ENCODE measurements at regions not wholly inside any gene's neighbourhood (a gene's known extent, or its start where the extent isn't known, plus 50 kb on each side); places are given as distances from the start of the nearest gene placed in this dataset.

- ATAC-seq (replicated peaks in 1 of 2) = no peak
- H3K36me3 Mint-ChIP-seq (ENCODE audit: insufficient read depth in 2 of 2) = no peaks in the 10 kb centered on the region
- no peak overlapping the region for H3K4me3 Mint-ChIP-seq
- no peak overlapping the region for H3K27ac Mint-ChIP-seq
- no peak for DNase-seq
- peaks cover 4% of the 10 kb centered on the region for H3K27me3 Mint-ChIP-seq (ENCODE audit: low read depth)
- H3K9me3 Mint-ChIP-seq = no peaks in the 10 kb centered on the region
- peaks cover 38% of the 10 kb centered on the region for H3K4me1 Mint-ChIP-seq (ENCODE audit: low read depth)
Measured at GRCh38 chr14:98956661-98957060, 315.3 kb downstream of the BCL11B start.

- peaks cover 4% of the 10 kb centered on the region for H3K27me3 Mint-ChIP-seq (ENCODE audit: low read depth)
Measured at GRCh38 chr14:98957211-98958047, 314.6 kb downstream of the BCL11B start.

GRCh38 chr14:98958048-98958631 is 313.9 kb downstream of the BCL11B start:
- Mint-ChIP-seq H3K27me3 (ENCODE audit: low read depth) (peaks cover 4% of the 10 kb centered on the region), H3K27ac (no peak overlapping the region), H3K4me3 (no peak overlapping the region), H3K4me1 (ENCODE audit: low read depth) (peaks cover 25% of the 10 kb centered on the region), H3K9me3 (no peaks in the 10 kb centered on the region), H3K36me3 (ENCODE audit: insufficient read depth in 2 of 2) (no peaks in the 10 kb centered on the region)
- DNase-seq = no peak
- ATAC-seq (replicated peaks in 1 of 2) = no peak

More at GRCh38 chr14:98957211-98958047, 314.6 kb downstream of the BCL11B start:
- no peak overlapping the region for H3K27ac Mint-ChIP-seq
- H3K36me3 Mint-ChIP-seq (ENCODE audit: insufficient read depth in 2 of 2) = no peaks in the 10 kb centered on the region
- H3K9me3 Mint-ChIP-seq = no peaks in the 10 kb centered on the region
- no peak for ATAC-seq (replicated peaks in 1 of 2)
- DNase-seq = no peak
- no peak overlapping the region for H3K4me3 Mint-ChIP-seq
- H3K4me1 Mint-ChIP-seq (ENCODE audit: low read depth) = peaks cover 32% of the 10 kb centered on the region

- H3K27ac Mint-ChIP-seq = no peak overlapping the region
- peaks cover 4% of the 10 kb centered on the region for H3K27me3 Mint-ChIP-seq (ENCODE audit: low read depth)
- H3K4me1 Mint-ChIP-seq (ENCODE audit: low read depth) = peaks cover 24% of the 10 kb centered on the region
- no peak overlapping the region for H3K4me3 Mint-ChIP-seq
- H3K9me3 Mint-ChIP-seq = no peaks in the 10 kb centered on the region
- no peaks in the 10 kb centered on the region for H3K36me3 Mint-ChIP-seq (ENCODE audit: insufficient read depth in 2 of 2)
- no peak for ATAC-seq (replicated peaks in 1 of 2)
- no peak for DNase-seq
Measured at GRCh38 chr14:98958632-98959031, 313.4 kb downstream of the BCL11B start.

- Mint-ChIP-seq H3K27ac (no peak overlapping the region), H3K9me3 (no peaks in the 10 kb centered on the region), H3K36me3 (ENCODE audit: insufficient read depth in 2 of 2) (no peaks in the 10 kb centered on the region), H3K27me3 (ENCODE audit: low read depth) (peaks cover 4% of the 10 kb centered on the region), H3K4me3 (no peak overlapping the region), H3K4me1 (ENCODE audit: low read depth) (peaks cover 32% of the 10 kb centered on the region)
- no peak for DNase-seq
- no peak for ATAC-seq (replicated peaks in 1 of 2)
Measured at GRCh38 chr14:98959410-98959809, 312.6 kb downstream of the BCL11B start.

- Mint-ChIP-seq H3K4me1 (ENCODE audit: low read depth) (peaks cover 39% of the 10 kb centered on the region), H3K36me3 (ENCODE audit: insufficient read depth in 2 of 2) (no peaks in the 10 kb centered on the region), H3K27me3 (ENCODE audit: low read depth) (peaks cover 9% of the 10 kb centered on the region), H3K4me3 (no peak overlapping the region), H3K27ac (no peak overlapping the region), H3K9me3 (no peaks in the 10 kb centered on the region)
- no peak for ATAC-seq (replicated peaks in 1 of 2)
- no peak for DNase-seq
Measured at GRCh38 chr14:98959958-98960616, 311.9 kb downstream of the BCL11B start.

GRCh38 chr14:98960617-98961013 is 311.4 kb downstream of the BCL11B start:
- Mint-ChIP-seq H3K4me1 (ENCODE audit: low read depth) (peaks cover 44% of the 10 kb centered on the region), H3K36me3 (ENCODE audit: insufficient read depth in 2 of 2) (no peaks in the 10 kb centered on the region), H3K27me3 (ENCODE audit: low read depth) (peaks cover 9% of the 10 kb centered on the region), H3K27ac (no peak overlapping the region), H3K9me3 (no peaks in the 10 kb centered on the region), H3K4me3 (no peak overlapping the region)
- ATAC-seq (replicated peaks in 1 of 2) (no peak), DNase-seq (no peak)

GRCh38 chr14:98961191-98961590 is 310.8 kb downstream of the BCL11B start:
- DNase-seq (no peak), ATAC-seq (replicated peaks in 1 of 2) (no peak)
- Mint-ChIP-seq H3K36me3 (ENCODE audit: insufficient read depth in 2 of 2) (no peaks in the 10 kb centered on the region), H3K4me1 (ENCODE audit: low read depth) (peaks cover 40% of the 10 kb centered on the region), H3K27me3 (ENCODE audit: low read depth) (peaks cover 6% of the 10 kb centered on the region), H3K27ac (no peak overlapping the region), H3K4me3 (no peak overlapping the region), H3K9me3 (no peaks in the 10 kb centered on the region)

GRCh38 chr14:98962118-98962517 is 309.9 kb downstream of the BCL11B start:
- Mint-ChIP-seq H3K4me3 (no peak overlapping the region), H3K36me3 (ENCODE audit: insufficient read depth in 2 of 2) (no peaks in the 10 kb centered on the region), H3K27me3 (ENCODE audit: low read depth) (peaks cover 5% of the 10 kb centered on the region), H3K4me1 (ENCODE audit: low read depth) (peaks cover 46% of the 10 kb centered on the region), H3K9me3 (no peaks in the 10 kb centered on the region), H3K27ac (no peak overlapping the region)
- no peak for ATAC-seq (replicated peaks in 1 of 2)
- DNase-seq = no peak

GRCh38 chr14:98963610-98964009 is 308.4 kb downstream of the BCL11B start:
- H3K4me3 Mint-ChIP-seq = no peak overlapping the region
- H3K4me1 Mint-ChIP-seq (ENCODE audit: low read depth) = peaks cover 46% of the 10 kb centered on the region
- no peak for ATAC-seq (replicated peaks in 1 of 2)
- no peak overlapping the region for H3K27ac Mint-ChIP-seq
- no peaks in the 10 kb centered on the region for H3K36me3 Mint-ChIP-seq (ENCODE audit: insufficient read depth in 2 of 2)
- H3K27me3 Mint-ChIP-seq (ENCODE audit: low read depth) = peaks cover 5% of the 10 kb centered on the region
- H3K9me3 Mint-ChIP-seq = peaks cover 0 to 2% of the 10 kb centered on the region in 2 donors
- DNase-seq = no peak

GRCh38 chr14:98964171-98964570 is 307.8 kb downstream of the BCL11B start:
- peaks cover 0 to 2% of the 10 kb centered on the region in 2 donors for H3K9me3 Mint-ChIP-seq
- peaks cover 5% of the 10 kb centered on the region for H3K27me3 Mint-ChIP-seq (ENCODE audit: low read depth)
- H3K4me1 Mint-ChIP-seq (ENCODE audit: low read depth) = peaks cover 46% of the 10 kb centered on the region
- H3K4me3 Mint-ChIP-seq = no peak overlapping the region
- no peak overlapping the region for H3K27ac Mint-ChIP-seq
- peak; percentile 39 to 46 for ATAC-seq (replicated peaks in 1 of 2)
- no peaks in the 10 kb centered on the region for H3K36me3 Mint-ChIP-seq (ENCODE audit: insufficient read depth in 2 of 2)
- DNase-seq = peak in 1 of 2 donors; percentile 13

- Mint-ChIP-seq H3K9me3 (peaks cover 0 to 2% of the 10 kb centered on the region in 2 donors), H3K27me3 (ENCODE audit: low read depth) (peaks cover 5% of the 10 kb centered on the region), H3K27ac (no peak overlapping the region), H3K36me3 (ENCODE audit: insufficient read depth in 2 of 2) (no peaks in the 10 kb centered on the region), H3K4me1 (ENCODE audit: low read depth) (peaks cover 42% of the 10 kb centered on the region), H3K4me3 (peak overlapping the region in 1 of 2 donors; percentile 42)
- no peak for ATAC-seq (replicated peaks in 1 of 2)
- no peak for DNase-seq
Measured at GRCh38 chr14:98965076-98965475, 306.9 kb downstream of the BCL11B start.

- Mint-ChIP-seq H3K27ac (no peak overlapping the region), H3K36me3 (ENCODE audit: insufficient read depth in 2 of 2) (no peaks in the 10 kb centered on the region), H3K4me3 (no peak overlapping the region), H3K9me3 (peaks cover 0 to 2% of the 10 kb centered on the region in 2 donors), H3K4me1 (ENCODE audit: low read depth) (peaks cover 34% of the 10 kb centered on the region), H3K27me3 (ENCODE audit: low read depth) (peaks cover 5% of the 10 kb centered on the region)
- ATAC-seq (replicated peaks in 1 of 2) (no peak), DNase-seq (no peak)
Measured at GRCh38 chr14:98966016-98966415, 306.0 kb downstream of the BCL11B start.
